GM12878 (cell line): ENCODE measurements at regions not wholly inside any gene's neighbourhood (a gene's known extent, or its start where the extent isn't known, plus 50 kb on each side); places are given as distances from the start of the nearest gene placed in this dataset.

Experiments used
- ATAC-seq: fragments of 200-7000 bp; cut with Tn5 transposase; 3 replicates; pipeline ENCODE4 v1.9.1; 2020; ENCODE audit warnings: mild to moderate bottlenecking, moderate library complexity
- BruUV-seq: library from RNA; stranded (reverse); fragments of 400-500 nt; replicated peaks from 2 replicates; lab custom pipeline; 2021; lab: Mats Ljungman, UMichigan
- CTCF ChIA-PET: fragments of 300-600 bp; sonication (Branson Sonifier 250); formaldehyde crosslinking; extraction: SDS; loops from one replicate; lab custom pipeline; 2021; ENCODE audit warnings: inconsistent platforms; lab: Yijun Ruan, JAX
- POLR2A ChIA-PET: fragments of 350-600 bp; formaldehyde crosslinking; extraction: SDS; loops from one replicate; lab custom pipeline; 2021; ENCODE audit warnings: inconsistent platforms; lab: Charles Lee
- RAD21 ChIA-PET: fragments of 300-600 bp; sonication (Branson Sonifier 250); formaldehyde crosslinking; loops from one replicate; lab custom pipeline; 2023; ENCODE audit warnings: antibody characterized with exemption; ENCODE audit not compliant: unreplicated experiment; lab: Charles Lee
- SMC1A ChIA-PET: fragments of 300-600 bp; sonication (Branson Sonifier 250); formaldehyde crosslinking; loops from one replicate; lab custom pipeline; 2023; ENCODE audit not compliant: unreplicated experiment, uncharacterized antibody; lab: Charles Lee
- DNase-seq: peaks from one replicate; pipeline ENCODE4 v3.0.0-alpha.2; 2011; ENCODE audit warnings: low read depth, low spot score
- FAIRE-seq: peaks from 3 replicates; lab custom pipeline; 2011; peaks lifted over from hg19 to GRCh38; lab: Jason Lieb, UNC
- H2AFZ ChIP-seq: 2 replicates; pipeline ENCODE4 v1.6.0; 2011; ENCODE audit warnings: low read depth, low read length, control low read depth; ENCODE audit not compliant: control insufficient read depth
- H3K27ac ChIP-seq: 2 replicates; pipeline ENCODE4 v1.5.1; 2011; ENCODE audit warnings: control low read depth; ENCODE audit not compliant: control insufficient read depth, insufficient read depth
- H3K27me3 ChIP-seq, 2 experiments: replicated peaks in 1 of 2; 2 replicates each; pipeline versions ENCODE4 v1.6.0 to v1.6.1; 2011; ENCODE audit warnings: low read length in 1 of 2; ENCODE audit not compliant: control insufficient read depth in 2 of 2, insufficient read depth in 2 of 2
- H3K36me3 ChIP-seq, 2 experiments: 2 replicates each; pipeline ENCODE4 v1.5.1; 2011; ENCODE audit warnings: low read length in 1 of 2; ENCODE audit not compliant: control insufficient read depth in 2 of 2, insufficient read depth in 2 of 2
- H3K4me1 ChIP-seq: 2 replicates; pipeline ENCODE4 v1.6.1; 2011; ENCODE audit warnings: mild to moderate bottlenecking, low read length, moderate library complexity, mixed read lengths; ENCODE audit not compliant: control insufficient read depth, insufficient read depth
- H3K4me2 ChIP-seq: 2 replicates; pipeline ENCODE4 v1.6.0; 2011; ENCODE audit warnings: control low read depth; ENCODE audit not compliant: control insufficient read depth, insufficient read depth
- H3K4me3 ChIP-seq: fragments of 200-600 bp; sonication (generic); 2 replicates; pipeline ENCODE4 v1.5.1; 2016
- H3K79me2 ChIP-seq: 2 replicates; pipeline ENCODE4 v1.6.0; 2011; ENCODE audit warnings: low read length; ENCODE audit not compliant: control insufficient read depth, insufficient read depth
- H3K9ac ChIP-seq: 2 replicates; pipeline ENCODE4 v1.8.0; 2011; ENCODE audit warnings: low read length, control low read depth, mixed read lengths; ENCODE audit not compliant: control insufficient read depth, insufficient read depth
- H3K9me3 ChIP-seq: replicated peaks from 3 replicates; pipeline ENCODE4 v1.5.1; 2011; ENCODE audit warnings: mild to moderate bottlenecking, low read length; ENCODE audit not compliant: control insufficient read depth, insufficient read depth
- H4K20me1 ChIP-seq: 2 replicates; pipeline ENCODE4 v1.6.0; 2011; ENCODE audit not compliant: control insufficient read depth, insufficient read depth
- ATF7 ChIP-seq: fragments of 450-650 bp; IDR thresholded peaks from 2 replicates; pipeline ENCODE4 v1.6.1; 2016; ENCODE audit warnings: low read depth, mild to moderate bottlenecking
- ETV6 ChIP-seq, 2 experiments: fragments of 450-650 bp in 1 of 2; IDR thresholded peaks in 1 of 2; conservative IDR thresholded peaks in 1 of 2; 2 replicates each; pipeline ENCODE4 v1.6.1; 2014; ENCODE audit warnings: antibody characterized with exemption in 1 of 2, borderline replicate concordance in 1 of 2, low read depth in 1 of 2, mild to moderate bottlenecking in 1 of 2, moderate library complexity in 1 of 2
- JUNB ChIP-seq: IDR thresholded peaks from 2 replicates; pipeline ENCODE4 v1.6.1; 2016; ENCODE audit warnings: antibody characterized with exemption, mild to moderate bottlenecking
- NBN ChIP-seq: fragments of 450-650 bp; IDR thresholded peaks from 2 replicates; pipeline ENCODE4 v1.6.1; 2016
- NRF1 ChIP-seq: conservative IDR thresholded peaks from 2 replicates; pipeline ENCODE4 v1.6.1; 2011; ENCODE audit warnings: mild to moderate bottlenecking, low read depth, low read length, improper control_type of control experiment
- POU2F2 ChIP-seq: IDR thresholded peaks from 3 replicates; pipeline ENCODE4 v1.6.1; 2011; ENCODE audit warnings: low read depth, mild to moderate bottlenecking, low read length, borderline replicate concordance
- RBBP5 ChIP-seq: fragments of 200-600 bp; sonication (generic); conservative IDR thresholded peaks from 2 replicates; pipeline ENCODE4 v1.6.1; 2016
- SIN3A ChIP-seq: IDR thresholded peaks from 2 replicates; pipeline ENCODE4 v1.6.1; 2012; ENCODE audit warnings: low read depth, low read length, improper control_type of control experiment
- SMAD5 ChIP-seq: IDR thresholded peaks from 2 replicates; pipeline ENCODE4 v1.6.1; 2016; ENCODE audit warnings: antibody characterized with exemption, low read depth
- SMC3 ChIP-seq: IDR thresholded peaks from 2 replicates; pipeline ENCODE4 v1.6.1; 2011; ENCODE audit warnings: low read length, improper control_type of control experiment, borderline replicate concordance
- WGBS: methylation state at CpG from one replicate; pipeline ENCODE4 v1.1.6; 2016; ENCODE audit warnings: low lambda C conversion rate; ENCODE audit not compliant: insufficient replicate concordance, insufficient coverage; ENCODE audit errors: missing lambda C conversion rate; 5-methylcytosine and 5-hydroxymethylcytosine counted together
- in situ Hi-C: fragments of 300-500 bp; cut with MboI; formaldehyde crosslinking; loops from 9 replicates; pipeline ENCODE4 v1.14.3; 2018; ENCODE audit warnings: mixed read lengths
- intact Hi-C: fragments of 100-400 bp; cut with micrococcal nuclease; formaldehyde crosslinking; loops from one replicate; pipeline ENCODE4 v1.14.2; 2022; ENCODE audit not compliant: unreplicated experiment
- TF ChIP-seq, protein P1 (sequence below), 3 experiments: IDR thresholded peaks in 2 of 3; conservative IDR thresholded peaks in 1 of 3; 2 replicates each; pipeline ENCODE4 v1.5.1; 2011; ENCODE audit warnings: low read depth in 3 of 3, low read length in 3 of 3, mild to moderate bottlenecking in 3 of 3, control low read depth in 2 of 3, moderate library complexity in 2 of 3, inconsistent platforms in 1 of 3, mixed read lengths in 1 of 3; ENCODE audit not compliant: control insufficient read depth in 2 of 3, insufficient read depth in 1 of 3; ENCODE audit errors: extremely low read depth in 1 of 3

DNA sequence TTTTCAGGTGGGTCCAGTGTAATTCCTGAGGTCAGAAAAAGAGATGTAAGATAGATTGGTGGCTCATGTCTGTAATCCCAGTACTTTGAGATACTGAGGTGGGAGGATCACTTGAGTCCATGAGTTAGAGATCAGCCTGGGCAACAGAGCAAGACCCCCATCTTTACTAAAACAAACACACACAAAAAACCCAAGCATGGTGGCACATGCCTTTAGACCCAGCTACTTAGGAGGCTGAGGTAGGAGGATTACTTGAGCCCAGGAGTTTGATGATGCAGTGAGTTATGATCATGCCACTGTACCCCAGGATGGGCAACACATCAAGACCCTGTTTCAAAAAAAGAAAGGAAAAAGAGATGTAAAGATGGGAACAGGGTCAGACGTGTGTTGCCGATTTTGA lies 857.4 kb upstream of the NDST4 start:
- DNase-seq (no peak), ATAC-seq (no peak), FAIRE-seq (no peak)
- Histone ChIP-seq H3K36me3 (no peaks in the 10 kb centered on the region), H3K4me3 (no peak overlapping the region), H3K9me3 (peaks cover 2% of the 10 kb centered on the region; the same call in 1 of the 3 replicates), H3K4me1 (no peaks in the 10 kb centered on the region), H3K27ac (no peak overlapping the region), H3K4me2 (no peak overlapping the region), H3K27me3 (no peaks in the 10 kb centered on the region), H4K20me1 (no peaks in the 10 kb centered on the region), H3K79me2 (no peaks in the 10 kb centered on the region), H3K9ac (no peak overlapping the region), H2AFZ (no peak overlapping the region)
- SMC1A ChIA-PET = no interaction called here
- POLR2A ChIA-PET = no interaction called here
- CTCF ChIA-PET = no interaction called here
- TF ChIP-seq RBBP5 (no peak), ATF7 (no peak)
- in situ Hi-C loops = no loop called here
- intact Hi-C loops = no loop called here
- RAD21 ChIA-PET = no interaction called here
- WGBS = 58% methylated on average over 2 of the region's 2 CpGs
- BruUV-seq = no TSS peak

DNA sequence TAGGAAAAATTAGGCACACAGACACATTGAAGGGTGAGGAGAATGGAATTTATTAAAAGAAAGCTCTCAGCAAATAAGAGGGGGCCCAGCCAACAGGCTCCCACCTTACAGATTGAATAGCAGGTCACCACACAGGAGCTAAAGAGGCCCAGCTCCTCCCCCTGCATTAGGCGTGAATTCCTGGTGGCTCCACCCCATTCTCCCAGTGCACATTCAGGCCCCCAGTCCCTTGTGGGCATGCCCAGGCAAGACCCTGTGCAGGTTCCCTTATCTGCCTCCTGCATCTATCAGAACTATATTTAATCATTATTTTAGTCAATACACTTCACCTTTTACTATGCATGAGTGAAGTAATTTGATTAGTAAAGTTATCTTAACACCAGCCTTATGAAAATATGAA lies 856.3 kb upstream of the NDST4 start:
- Histone ChIP-seq H3K4me3 (no peak overlapping the region), H3K79me2 (no peaks in the 10 kb centered on the region), H3K4me1 (no peaks in the 10 kb centered on the region), H4K20me1 (no peaks in the 10 kb centered on the region), H3K9me3 (peaks cover 2% of the 10 kb centered on the region; the same call in 2 of the 3 replicates), H3K4me2 (no peak overlapping the region), H3K9ac (no peak overlapping the region), H3K27me3 (no peaks in the 10 kb centered on the region), H3K27ac (no peak overlapping the region), H2AFZ (no peak overlapping the region), H3K36me3 (no peaks in the 10 kb centered on the region)
- in situ Hi-C loops = no loop called here
- ChIA-PET POLR2A (no interaction called here), RAD21 (no interaction called here), CTCF (no interaction called here), SMC1A (no interaction called here)
- no TSS peak for BruUV-seq
- FAIRE-seq (no peak), DNase-seq (no peak), ATAC-seq (no peak)
- TF ChIP-seq, protein P1, sequence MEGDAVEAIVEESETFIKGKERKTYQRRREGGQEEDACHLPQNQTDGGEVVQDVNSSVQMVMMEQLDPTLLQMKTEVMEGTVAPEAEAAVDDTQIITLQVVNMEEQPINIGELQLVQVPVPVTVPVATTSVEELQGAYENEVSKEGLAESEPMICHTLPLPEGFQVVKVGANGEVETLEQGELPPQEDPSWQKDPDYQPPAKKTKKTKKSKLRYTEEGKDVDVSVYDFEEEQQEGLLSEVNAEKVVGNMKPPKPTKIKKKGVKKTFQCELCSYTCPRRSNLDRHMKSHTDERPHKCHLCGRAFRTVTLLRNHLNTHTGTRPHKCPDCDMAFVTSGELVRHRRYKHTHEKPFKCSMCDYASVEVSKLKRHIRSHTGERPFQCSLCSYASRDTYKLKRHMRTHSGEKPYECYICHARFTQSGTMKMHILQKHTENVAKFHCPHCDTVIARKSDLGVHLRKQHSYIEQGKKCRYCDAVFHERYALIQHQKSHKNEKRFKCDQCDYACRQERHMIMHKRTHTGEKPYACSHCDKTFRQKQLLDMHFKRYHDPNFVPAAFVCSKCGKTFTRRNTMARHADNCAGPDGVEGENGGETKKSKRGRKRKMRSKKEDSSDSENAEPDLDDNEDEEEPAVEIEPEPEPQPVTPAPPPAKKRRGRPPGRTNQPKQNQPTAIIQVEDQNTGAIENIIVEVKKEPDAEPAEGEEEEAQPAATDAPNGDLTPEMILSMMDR (IDR thresholded peaks at IDR 0.05 in 2 of 3, conservative IDR thresholded peaks at IDR 0.05 in 1 of 3; ENCODE audit: control insufficient read depth in 2 of 3, extremely low read depth in 1 of 3, insufficient read depth in 1 of 3, low read depth in 3 of 3, low read length in 3 of 3) = no peak
- TF ChIP-seq SMAD5 (no peak), JUNB (no peak), SIN3A (no peak), ETV6 (conservative IDR thresholded peaks at IDR 0.05 in 1 of 2, IDR thresholded peaks at IDR 0.05 in 1 of 2; ENCODE audit: borderline replicate concordance in 1 of 2, low read depth in 1 of 2) (no peak), NBN (no peak), NRF1 (no peak), POU2F2 (no peak), SMC3 (no peak)
- intact Hi-C loops = no loop called here
- WGBS = 58% methylated on average over 1 of the region's 1 CpG
